AG04450 (cell line): ENCODE measurements at regions not wholly inside any gene's neighbourhood (a gene's known extent, or its start where the extent isn't known, plus 50 kb on each side); places are given as distances from the start of the nearest gene placed in this dataset.

ENCODE experiments used
- CTCF ChIA-PET: fragments of 300-600, 350-600 bp; formaldehyde crosslinking; extraction: SDS; loops from one replicate; lab custom pipeline; 2022; ENCODE audit warnings: antibody characterized with exemption, inconsistent platforms; lab: Charles Lee
- POLR2A ChIA-PET: fragments of 350-600 bp; formaldehyde crosslinking; extraction: SDS; loops from one replicate; lab custom pipeline; 2021; ENCODE audit warnings: antibody characterized with exemption, inconsistent platforms; lab: Yijun Ruan, JAX
- DNase-seq: peaks from one replicate; pipeline ENCODE4 v3.0.0-alpha.2; 2011; ENCODE audit warnings: low read depth, low spot score
- H3K27ac ChIP-seq: one replicate; pipeline ENCODE4 v1.5.1; 2012; ENCODE audit warnings: low read depth, low read length, control low read depth
- H3K27me3 ChIP-seq: one replicate; pipeline ENCODE4 v1.6.0; 2012; ENCODE audit warnings: low read length; ENCODE audit not compliant: control insufficient read depth, insufficient read depth
- H3K4me3 ChIP-seq: 2 replicates; pipeline ENCODE4 v1.5.1; 2011; ENCODE audit warnings: mild to moderate bottlenecking, low read depth, low read length, control low read depth
- H3K9me3 ChIP-seq: 2 replicates; pipeline ENCODE4 v1.5.1; 2012; ENCODE audit warnings: low read length; ENCODE audit not compliant: control insufficient read depth, insufficient read depth
- TF ChIP-seq, protein P1 (sequence below): IDR thresholded peaks from 2 replicates; pipeline ENCODE4 v1.5.1; 2011; ENCODE audit warnings: low read depth, low read length, control low read depth, inconsistent platforms

DNA sequence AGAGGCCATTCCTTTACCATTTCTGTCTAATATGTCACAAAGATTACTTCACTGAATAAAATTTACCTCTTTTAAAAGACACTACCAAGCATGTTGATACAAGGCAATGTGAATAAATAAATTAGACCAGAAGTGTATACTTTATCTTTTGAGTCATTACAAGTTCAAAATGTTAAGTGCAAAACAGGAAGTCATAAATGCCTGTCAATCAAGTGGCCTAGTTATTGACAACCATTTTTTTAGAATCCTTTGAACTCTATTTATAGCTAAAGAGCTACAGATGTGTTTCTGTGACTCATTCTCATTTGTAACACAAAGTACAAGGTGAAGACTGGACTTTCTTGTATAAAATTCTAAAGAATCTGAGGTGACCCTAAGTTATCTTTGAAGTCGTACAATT, 602.7 kb upstream of the SEMA6A start:
- CTCF ChIA-PET, result no interaction called here
- no peak overlapping the region for H3K27ac ChIP-seq
- H3K9me3 ChIP-seq, result 0 out of 2 replicates have a peak, but pooled peaks cover 3% of the 10 kb centered on the region
- no peaks in the 10 kb centered on the region for H3K27me3 ChIP-seq
- H3K4me3 ChIP-seq, result no peak overlapping the region
- TF ChIP-seq, protein P1, sequence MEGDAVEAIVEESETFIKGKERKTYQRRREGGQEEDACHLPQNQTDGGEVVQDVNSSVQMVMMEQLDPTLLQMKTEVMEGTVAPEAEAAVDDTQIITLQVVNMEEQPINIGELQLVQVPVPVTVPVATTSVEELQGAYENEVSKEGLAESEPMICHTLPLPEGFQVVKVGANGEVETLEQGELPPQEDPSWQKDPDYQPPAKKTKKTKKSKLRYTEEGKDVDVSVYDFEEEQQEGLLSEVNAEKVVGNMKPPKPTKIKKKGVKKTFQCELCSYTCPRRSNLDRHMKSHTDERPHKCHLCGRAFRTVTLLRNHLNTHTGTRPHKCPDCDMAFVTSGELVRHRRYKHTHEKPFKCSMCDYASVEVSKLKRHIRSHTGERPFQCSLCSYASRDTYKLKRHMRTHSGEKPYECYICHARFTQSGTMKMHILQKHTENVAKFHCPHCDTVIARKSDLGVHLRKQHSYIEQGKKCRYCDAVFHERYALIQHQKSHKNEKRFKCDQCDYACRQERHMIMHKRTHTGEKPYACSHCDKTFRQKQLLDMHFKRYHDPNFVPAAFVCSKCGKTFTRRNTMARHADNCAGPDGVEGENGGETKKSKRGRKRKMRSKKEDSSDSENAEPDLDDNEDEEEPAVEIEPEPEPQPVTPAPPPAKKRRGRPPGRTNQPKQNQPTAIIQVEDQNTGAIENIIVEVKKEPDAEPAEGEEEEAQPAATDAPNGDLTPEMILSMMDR, result no peak
- POLR2A ChIA-PET, result no interaction called here
- DNase-seq, result no peak

DNA sequence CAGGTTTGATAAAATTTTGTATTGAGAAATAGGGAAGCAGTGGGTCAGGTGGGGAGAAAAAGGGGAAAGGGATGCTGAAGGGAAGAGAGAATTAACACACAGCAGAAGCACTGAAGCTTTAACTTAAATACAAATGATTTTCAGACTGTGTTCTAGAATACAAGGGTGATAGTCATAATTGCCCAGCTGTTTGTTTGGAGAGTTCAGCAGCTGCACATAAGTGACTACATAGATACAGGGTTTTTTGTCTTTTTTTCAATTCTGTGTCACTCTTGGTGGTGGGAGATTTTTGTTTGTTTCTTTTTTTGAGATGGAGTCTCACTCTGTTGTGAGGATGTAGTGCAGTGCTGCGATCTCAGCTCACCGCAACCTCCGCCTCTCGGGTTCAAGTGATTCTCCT, 590.4 kb upstream of the SEMA6A start:
- H3K4me3 ChIP-seq, result no peak overlapping the region
- H3K9me3 ChIP-seq, result peaks cover 6% of the 10 kb centered on the region; the same call in 1 of the 2 replicates
- H3K27ac ChIP-seq, result no peak overlapping the region
- TF ChIP-seq, protein P1, result no peak
- ChIA-PET POLR2A (no interaction called here), CTCF (interaction anchor here (0.6 kb wide), 1 partner anchor 1791 kb away, joined by 3 read pairs; no protein-coding TSS in a partner anchor)
- H3K27me3 ChIP-seq, result no peaks in the 10 kb centered on the region
- DNase-seq, result no peak

DNA sequence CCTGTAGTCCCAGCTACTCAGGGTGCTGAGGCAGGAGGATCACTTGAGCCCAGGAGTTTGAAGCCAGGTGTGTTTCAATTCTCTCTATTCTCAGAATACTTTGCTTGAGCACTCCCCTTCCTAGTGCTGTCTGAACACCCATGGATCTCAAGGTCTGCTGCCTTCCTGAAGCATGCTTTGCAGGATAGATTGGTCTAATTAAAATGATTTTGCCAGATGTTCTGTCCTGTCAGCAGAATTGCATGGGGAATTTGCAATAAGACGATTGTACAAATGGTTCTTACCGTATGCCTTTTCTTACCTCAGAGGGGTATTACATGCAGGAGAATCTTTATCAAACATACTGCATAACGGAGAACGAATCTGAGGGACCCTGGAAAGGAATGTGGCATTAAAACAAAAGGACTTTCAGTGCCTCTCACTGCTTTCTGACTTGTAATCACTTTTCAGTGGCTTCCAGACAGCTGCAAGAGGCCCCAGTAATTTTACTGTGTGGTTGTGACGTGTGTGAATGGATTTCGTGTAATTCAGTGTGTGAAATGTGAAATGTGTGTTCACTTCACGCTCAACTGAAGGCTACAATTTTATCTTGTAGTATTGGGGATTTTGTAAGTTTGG, 587.2 kb upstream of the SEMA6A start:
- ChIA-PET POLR2A (no interaction called here), CTCF (no interaction called here)
- TF ChIP-seq, protein P1, result no peak
- no peak for DNase-seq
- Histone ChIP-seq H3K9me3 (peaks cover 3% of the 10 kb centered on the region; the same call in 1 of the 2 replicates), H3K27ac (no peak overlapping the region), H3K4me3 (no peak overlapping the region), H3K27me3 (no peaks in the 10 kb centered on the region)

DNA sequence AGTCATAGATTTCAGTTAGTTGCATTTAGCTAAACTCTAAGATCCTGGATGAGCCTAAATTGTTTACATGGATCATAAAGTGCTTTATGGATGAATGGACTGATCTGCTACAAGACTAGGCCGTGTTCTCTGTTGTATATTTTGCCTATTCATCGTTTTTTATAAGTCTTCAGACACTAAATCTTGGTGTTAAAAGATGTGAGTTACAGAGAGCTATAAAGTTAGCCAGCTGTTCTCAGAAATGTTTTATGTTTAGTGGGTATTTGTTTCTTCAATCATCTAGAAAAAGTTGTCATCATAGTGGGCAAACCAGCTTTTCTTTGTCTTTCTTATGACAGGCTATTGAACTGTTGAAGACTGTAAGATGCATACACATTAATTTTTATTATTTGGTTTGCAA, 585.8 kb upstream of the SEMA6A start:
- Histone ChIP-seq H3K27ac (no peak overlapping the region), H3K4me3 (no peak overlapping the region), H3K9me3 (peaks cover 7% of the 10 kb centered on the region), H3K27me3 (no peaks in the 10 kb centered on the region)
- TF ChIP-seq, protein P1, result no peak
- ChIA-PET POLR2A (no interaction called here), CTCF (no interaction called here)
- DNase-seq, result no peak

DNA sequence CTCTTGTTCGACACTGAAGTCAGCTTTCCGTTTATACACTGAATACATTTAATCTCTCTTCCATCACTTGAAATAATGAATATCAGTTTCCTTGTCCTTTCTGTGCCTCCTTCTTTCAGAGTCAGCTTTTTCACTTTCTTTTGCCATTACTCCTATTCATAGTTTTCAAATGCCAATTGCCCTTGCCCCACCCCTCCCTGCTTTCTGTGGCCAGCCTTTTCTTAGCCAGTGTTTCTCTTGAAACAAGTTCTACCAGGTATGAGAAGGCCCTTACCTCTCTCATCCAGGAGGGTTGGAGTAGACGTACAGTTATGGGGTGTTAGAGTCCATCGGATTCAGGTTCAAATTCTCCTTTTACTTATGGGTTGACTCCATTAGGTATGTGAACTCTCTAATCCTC, 574.7 kb upstream of the SEMA6A start:
- TF ChIP-seq, protein P1, result no peak
- DNase-seq, result no peak
- Histone ChIP-seq H3K27me3 (no peaks in the 10 kb centered on the region), H3K4me3 (no peak overlapping the region), H3K27ac (no peak overlapping the region), H3K9me3 (no peaks in the 10 kb centered on the region)
- POLR2A ChIA-PET, result no interaction called here
- CTCF ChIA-PET, result no interaction called here
